ENCODE measurements at regions not wholly inside any gene's neighbourhood (a gene's known extent, or its start where the extent isn't known, plus 50 kb on each side); places are given as distances from the start of the nearest gene placed in this dataset.
"Not testable (repeated sequence)": the region's sequence is repeated elsewhere in the genome, so short reads cannot be mapped to it uniquely, and the experiment has no call there.

GRCh38 chr21:33139084-33139483 lies 69.1 kb downstream of the OLIG1 start:
- WGBS, 2 donors: 67 to 76% methylated on average over 7 to 18 of the region's 18 CpGs

GRCh38 chr21:33140288-33140687 lies 70.3 kb downstream of the OLIG1 start:
- TF ChIP-seq CTCF (IDR thresholded peaks at IDR 0.05): no peak
- TF ChIP-seq POLR2A (IDR thresholded peaks at IDR 0.05): no peak
- peaks cover 0 to 67% (median 0%) of the 10 kb centered on the region in 4 donors for H3K27me3 ChIP-seq

More at GRCh38 chr21:33139084-33139483, 69.1 kb downstream of the OLIG1 start:
- Histone ChIP-seq H3K9me3 (no peaks in the 10 kb centered on the region), H3K36me3 (no peaks in the 10 kb centered on the region), H3K27ac (no peak overlapping the region), H3K27me3 (peaks cover 0 to 65% (median 0%) of the 10 kb centered on the region in 4 donors), H3K4me3 (no peak overlapping the region), H3K4me1 (no peaks in the 10 kb centered on the region)
- intact Hi-C loops (cut with DNase I): no loop called here
- no peak for TF ChIP-seq POLR2A (IDR thresholded peaks at IDR 0.05)
- no peak for TF ChIP-seq CTCF (IDR thresholded peaks at IDR 0.05)
- no peak for DNase-seq

GRCh38 chr21:33146467-33146866 lies 76.5 kb downstream of the OLIG1 start:
- intact Hi-C loops (cut with DNase I): no loop called here
- Histone ChIP-seq H3K4me1 (no peaks in the 10 kb centered on the region), H3K27ac (no peak overlapping the region), H3K9me3 (no peaks in the 10 kb centered on the region), H3K4me3 (no peak overlapping the region), H3K27me3 (peaks cover 0 to 91% (median 0%) of the 10 kb centered on the region in 4 donors), H3K36me3 (no peaks in the 10 kb centered on the region)
- TF ChIP-seq CTCF (IDR thresholded peaks at IDR 0.05): no peak
- TF ChIP-seq POLR2A (IDR thresholded peaks at IDR 0.05): no peak
- DNase-seq: no peak
- 69 to 83% methylated on average over 1 to 4 of the region's 4 CpGs for WGBS, 2 donors

More at GRCh38 chr21:33140288-33140687, 70.3 kb downstream of the OLIG1 start:
- 75% methylated on average over 2 of the region's 2 CpGs; no CpG with 5 or more reads in 1 of the 2 donors for WGBS, 2 donors
- no peaks in the 10 kb centered on the region for H3K36me3 ChIP-seq
- H3K27ac ChIP-seq: no peak overlapping the region
- no peak for DNase-seq
- H3K4me1 ChIP-seq: no peaks in the 10 kb centered on the region
- intact Hi-C loops (cut with DNase I): no loop called here
- H3K9me3 ChIP-seq: no peaks in the 10 kb centered on the region
- H3K4me3 ChIP-seq: no peak overlapping the region

- no peak for TF ChIP-seq POLR2A (IDR thresholded peaks at IDR 0.05)
- peaks cover 0 to 93% (median 0%) of the 10 kb centered on the region in 4 donors for H3K27me3 ChIP-seq
- H3K4me1 ChIP-seq: no peaks in the 10 kb centered on the region
- no peaks in the 10 kb centered on the region for H3K36me3 ChIP-seq
- no peak overlapping the region for H3K27ac ChIP-seq
- DNase-seq: no peak
- 65 to 72% methylated on average over 9 to 11 of the region's 11 CpGs for WGBS, 2 donors
- H3K9me3 ChIP-seq: no peaks in the 10 kb centered on the region
- no peak overlapping the region for H3K4me3 ChIP-seq
- intact Hi-C loops (cut with DNase I): no loop called here
Observed at GRCh38 chr21:33149181-33149580, 79.2 kb downstream of the OLIG1 start.

- 58 to 70% methylated on average over 3 of the region's 3 CpGs for WGBS, 2 donors
- H3K27me3 ChIP-seq: peaks cover 0 to 88% (median 0%) of the 10 kb centered on the region in 4 donors
- H3K36me3 ChIP-seq; H3K4me3 ChIP-seq; H3K9me3 ChIP-seq; DNase-seq; H3K4me1 ChIP-seq; H3K27ac ChIP-seq; intact Hi-C loops (cut with DNase I): not testable (repeated sequence)
Observed at GRCh38 chr21:33150968-33151367, 78.8 kb upstream of the IFNAR2 start.

GRCh38 chr21:33151941-33152731 lies 77.6 kb upstream of the IFNAR2 start:
- DNase-seq: no peak
- WGBS, 2 donors: 55 to 58% methylated on average over 13 to 26 of the region's 32 CpGs
- no peak overlapping the region for H3K4me3 ChIP-seq
- H3K27ac ChIP-seq: no peak overlapping the region
- H3K36me3 ChIP-seq: no peaks in the 10 kb centered on the region
- no peaks in the 10 kb centered on the region for H3K4me1 ChIP-seq
- no peaks in the 10 kb centered on the region for H3K9me3 ChIP-seq
- TF ChIP-seq POLR2A (IDR thresholded peaks at IDR 0.05): no peak
- TF ChIP-seq CTCF (IDR thresholded peaks at IDR 0.05): no peak
- intact Hi-C loops (cut with DNase I): no loop called here
- peaks cover 0 to 88% (median 0%) of the 10 kb centered on the region in 4 donors for H3K27me3 ChIP-seq
